ENCODE measurements at regions not wholly inside any gene's neighbourhood (a gene's known extent, or its start where the extent isn't known, plus 50 kb on each side); places are given as distances from the start of the nearest gene placed in this dataset.

- TF ChIP-seq CTCF (IDR thresholded peaks at IDR 0.05; ENCODE audit: low read depth, low read length) (no peak), EZH2phosphoT487 (IDR thresholded peaks at IDR 0.05; ENCODE audit: low read depth) (no peak)
Observed at GRCh38 chr20:5489601-5490000, 121.2 kb downstream of the GPCPD1 start.

All from OCI-LY3 (cell line).